ENCODE measurements at regions not wholly inside any gene's neighbourhood (a gene's known extent, or its start where the extent isn't known, plus 50 kb on each side); places are given as distances from the start of the nearest gene placed in this dataset.

DNA sequence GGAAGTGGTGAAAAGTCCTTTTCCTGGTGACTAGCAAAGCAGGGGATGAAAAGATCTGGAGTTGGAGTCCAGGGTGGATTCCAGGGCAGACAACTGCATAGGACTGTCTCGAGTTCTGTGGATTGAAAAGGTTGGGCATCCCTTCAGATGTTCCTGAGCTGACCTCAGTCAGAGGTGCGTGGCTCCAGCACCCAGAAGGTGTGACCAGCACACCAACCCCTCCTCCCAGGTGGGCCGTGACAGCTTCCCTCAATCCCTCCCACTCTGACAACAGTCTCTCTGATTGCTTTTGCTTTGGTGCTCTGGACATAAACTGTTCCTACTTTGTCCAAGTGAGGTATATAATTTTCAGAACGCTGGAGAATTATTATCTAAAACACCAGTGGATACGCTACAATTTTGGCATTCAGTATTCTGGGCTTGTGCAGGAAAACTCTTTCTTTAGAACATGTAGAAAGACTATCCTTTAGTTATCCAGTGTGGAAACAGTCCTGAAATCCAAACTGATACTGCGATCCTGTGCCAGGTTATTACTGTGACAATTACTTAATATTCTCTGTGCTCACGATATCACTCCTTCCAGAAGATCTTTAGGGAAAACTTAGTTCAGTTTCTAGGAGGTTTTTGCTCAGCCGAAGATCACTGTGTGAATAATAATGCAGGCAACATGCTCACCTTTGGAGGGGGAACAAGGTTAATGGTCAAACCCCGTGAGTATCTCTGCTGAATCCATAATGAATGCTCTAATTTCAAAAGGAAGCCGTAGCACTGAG, 87.9 kb downstream of the DAD1 start:
- DNase-seq (ENCODE audit: insufficient read length, low spot score) (no peak), FAIRE-seq (no peak)
- TF ChIP-seq CTCF (IDR thresholded peaks at IDR 0.05; ENCODE audit: insufficient read depth, missing control alignments), result no peak

DNA sequence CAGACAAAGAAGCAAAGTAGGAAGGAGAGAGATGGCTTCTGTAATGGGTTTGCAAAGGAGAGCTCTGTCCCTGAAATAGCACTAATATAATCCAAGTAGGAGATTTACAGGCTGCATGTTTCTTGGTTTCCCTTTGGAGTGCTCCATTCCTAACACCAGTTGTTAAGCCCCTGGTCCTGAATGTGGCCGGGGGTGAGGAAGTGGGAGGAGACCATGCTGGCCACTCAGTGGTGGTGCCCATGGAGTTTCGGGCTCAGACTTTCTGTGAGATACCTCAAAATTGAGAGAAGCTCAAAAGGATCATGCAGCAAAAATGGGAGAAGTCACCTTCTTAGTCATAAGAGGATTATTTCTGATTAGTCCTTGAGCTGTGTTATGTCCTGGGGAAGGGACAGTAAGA, 88.5 kb downstream of the DAD1 start:
- DNase-seq (ENCODE audit: insufficient read length, low spot score) (no peak), FAIRE-seq (peak; percentile 75)
- TF ChIP-seq CTCF (IDR thresholded peaks at IDR 0.05; ENCODE audit: insufficient read depth, missing control alignments), result no peak

GRCh38 chr14:22497671-22498093, 91.3 kb downstream of the DAD1 start:
- TF ChIP-seq CTCF (IDR thresholded peaks at IDR 0.05; ENCODE audit: insufficient read depth, missing control alignments), result no peak
- FAIRE-seq, result no peak
- DNase-seq (ENCODE audit: insufficient read length, low spot score), result no peak

- TF ChIP-seq CTCF (IDR thresholded peaks at IDR 0.05; ENCODE audit: insufficient read depth, missing control alignments), result no peak
- DNase-seq (ENCODE audit: insufficient read length, low spot score) (no peak), FAIRE-seq (no peak)
Observed at GRCh38 chr14:22497144-22497423, 91.9 kb downstream of the DAD1 start.

GRCh38 chr14:22494486-22495135, 94.4 kb downstream of the DAD1 start:
- no peak for TF ChIP-seq CTCF (IDR thresholded peaks at IDR 0.05; ENCODE audit: insufficient read depth, missing control alignments)
- no peak for FAIRE-seq

DNA sequence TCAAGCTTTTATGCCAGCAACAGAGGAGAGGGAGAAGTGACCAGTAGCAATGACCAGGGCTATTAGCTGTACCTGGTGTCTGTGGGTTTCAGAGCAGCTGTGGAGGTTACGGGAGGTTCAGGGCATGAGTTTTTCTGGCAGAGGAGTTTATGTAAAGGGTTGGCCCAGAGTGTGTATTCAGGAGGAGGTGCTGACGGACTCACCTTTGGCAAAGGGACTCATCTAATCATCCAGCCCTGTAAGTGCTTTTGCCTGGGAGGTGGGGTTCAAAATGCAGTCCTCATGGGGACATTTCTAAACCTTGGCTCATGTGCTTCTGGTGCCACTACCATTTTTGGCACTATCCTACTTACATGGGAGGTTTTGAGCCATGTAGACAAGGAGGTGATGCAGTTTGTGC, 95.3 kb downstream of the DAD1 start:
- DNase-seq (ENCODE audit: insufficient read length, low spot score) (no peak), FAIRE-seq (no peak)
- TF ChIP-seq CTCF (IDR thresholded peaks at IDR 0.05; ENCODE audit: insufficient read depth, missing control alignments), result no peak

More at GRCh38 chr14:22494486-22495135, 94.4 kb downstream of the DAD1 start:
- DNase-seq (ENCODE audit: insufficient read length, low spot score), result no peak

Data from D721Med (cell line).